ENCODE measurements at regions not wholly inside any gene's neighbourhood (a gene's known extent, or its start where the extent isn't known, plus 50 kb on each side); places are given as distances from the start of the nearest gene placed in this dataset.

DNA sequence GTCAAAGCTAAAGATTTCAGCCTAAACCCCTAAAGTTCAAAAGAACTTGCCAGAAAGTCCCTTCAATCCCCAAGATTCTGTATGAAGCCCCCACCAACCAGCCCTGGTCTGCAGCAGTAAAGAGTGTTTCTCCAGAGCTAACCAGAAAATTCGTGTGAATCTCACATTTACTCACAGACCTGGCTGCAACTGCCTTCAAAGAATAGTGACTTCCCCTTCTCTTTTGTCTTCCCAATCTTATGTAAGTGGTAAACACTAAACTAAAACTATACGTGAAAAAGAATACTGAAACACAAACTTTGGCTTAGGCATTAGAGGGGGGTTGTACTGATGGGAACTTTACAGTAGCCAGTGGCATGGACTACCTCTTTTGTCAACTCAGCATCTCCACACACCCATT is 50.6 kb upstream of the SETBP1 start:
- DNase-seq (ENCODE audit: low spot score), result no peak
- no peak for TF ChIP-seq CTCF (IDR thresholded peaks at IDR 0.05; ENCODE audit: extremely low read depth, missing control alignments)
